GM12892 (cell line): ENCODE measurements at regions not wholly inside any gene's neighbourhood (a gene's known extent, or its start where the extent isn't known, plus 50 kb on each side); places are given as distances from the start of the nearest gene placed in this dataset.

Source experiments
- POLR2A ChIP-seq: IDR thresholded peaks from 2 replicates; pipeline ENCODE4 v1.6.1; 2011; ENCODE audit warnings: low read depth, low read length, control low read depth
- POLR2AphosphoS5 ChIP-seq: IDR thresholded peaks from 2 replicates; pipeline ENCODE4 v1.6.1; 2011; ENCODE audit warnings: low read depth, low read length, control low read depth

DNA sequence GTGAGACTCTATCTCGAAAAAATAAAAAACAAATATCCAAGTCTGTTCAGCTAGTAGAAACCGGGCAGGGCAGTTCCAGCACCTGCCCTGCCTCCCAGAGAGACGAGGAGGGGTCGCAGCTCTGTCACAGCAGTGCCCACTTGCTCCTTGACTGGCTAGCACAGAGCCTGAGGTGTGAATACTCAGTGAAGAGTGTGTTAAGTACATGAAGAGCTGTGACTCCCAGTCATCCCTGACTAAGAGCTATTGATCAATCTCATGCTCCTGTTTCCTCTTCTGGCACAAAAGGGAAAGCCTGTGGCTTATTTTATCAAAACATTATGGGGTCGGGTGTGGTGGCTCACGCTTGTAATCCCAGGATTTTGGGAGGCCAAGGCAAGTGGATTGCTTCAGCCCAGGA lies 83.0 kb upstream of the FZD7 start:
- TF ChIP-seq POLR2AphosphoS5 (no peak), POLR2A (no peak)
